ENCODE measurements at regions not wholly inside any gene's neighbourhood (a gene's known extent, or its start where the extent isn't known, plus 50 kb on each side); places are given as distances from the start of the nearest gene placed in this dataset.

GRCh38 chr9:89868100-89868499 lies 263.3 kb downstream of the GADD45G start:
- Histone ChIP-seq H3K9me2 (ENCODE audit: insufficient read depth) (no peaks in the 10 kb centered on the region), H3K79me2 (ENCODE audit: insufficient read depth, low read length) (no peaks in the 10 kb centered on the region), H3K36me3 (ENCODE audit: control insufficient read depth in 1 of 2, insufficient read depth in 2 of 2, low read length in 2 of 2) (no peaks in the 10 kb centered on the region), H3K9me3 (ENCODE audit: control insufficient read depth in 1 of 2, insufficient read depth in 1 of 2, low read depth in 1 of 2, low read length in 2 of 2) (no peaks in the 10 kb centered on the region), H3K9ac (ENCODE audit: low read length) (no peak overlapping the region), H3K27ac (ENCODE audit: low read depth, low read length) (no peak overlapping the region), H3K27me3 (ENCODE audit: insufficient read depth, low read length) (no peaks in the 10 kb centered on the region), H3K4me1 (ENCODE audit: control insufficient read depth in 1 of 2, insufficient read depth in 2 of 2, low read length in 2 of 2) (no peaks in the 10 kb centered on the region), H3K4me3 (replicated peaks in 1 of 2; ENCODE audit: low read depth in 1 of 2, low read length in 2 of 2) (no peak overlapping the region), H4K20me1 (ENCODE audit: insufficient read depth) (no peaks in the 10 kb centered on the region), H2AFZ (ENCODE audit: low read depth, low read length, poor library complexity, severe bottlenecking) (no peak overlapping the region), H3K4me2 (ENCODE audit: low read length) (no peak overlapping the region)
- ChIA-PET CTCF (no interaction called here), POLR2A (no interaction called here), RAD21 (ENCODE audit: low non-redundant PET in 1 of 2, low total read pairs in 2 of 2, uncharacterized antibody in 2 of 2, unreplicated experiment in 2 of 2) (no interaction called here)
- DNase-seq (ENCODE audit: low read depth, low spot score) (no peak), ATAC-seq (no peak)
- TF ChIP-seq SIN3A (IDR thresholded peaks at IDR 0.05; ENCODE audit: low read depth), result no peak
- no peak for TF ChIP-seq EZH2phosphoT487 (IDR thresholded peaks at IDR 0.05; ENCODE audit: borderline replicate concordance)
- intact Hi-C loops (cut with micrococcal nuclease), result no loop called here
- BruUV-seq (replicated peaks), result no TSS peak

GRCh38 chr9:89869793-89870580 lies 265.2 kb downstream of the GADD45G start:
- Histone ChIP-seq H3K27me3 (ENCODE audit: insufficient read depth, low read length) (no peaks in the 10 kb centered on the region), H3K4me1 (ENCODE audit: control insufficient read depth in 1 of 2, insufficient read depth in 2 of 2, low read length in 2 of 2) (no peaks in the 10 kb centered on the region), H3K36me3 (ENCODE audit: control insufficient read depth in 1 of 2, insufficient read depth in 2 of 2, low read length in 2 of 2) (no peaks in the 10 kb centered on the region), H3K9ac (ENCODE audit: low read length) (no peak overlapping the region), H2AFZ (ENCODE audit: low read depth, low read length, poor library complexity, severe bottlenecking) (no peak overlapping the region), H3K9me2 (ENCODE audit: insufficient read depth) (no peaks in the 10 kb centered on the region), H3K4me2 (ENCODE audit: low read length) (no peak overlapping the region), H4K20me1 (ENCODE audit: insufficient read depth) (no peaks in the 10 kb centered on the region), H3K9me3 (ENCODE audit: control insufficient read depth in 1 of 2, insufficient read depth in 1 of 2, low read depth in 1 of 2, low read length in 2 of 2) (no peaks in the 10 kb centered on the region), H3K79me2 (ENCODE audit: insufficient read depth, low read length) (no peaks in the 10 kb centered on the region), H3K27ac (ENCODE audit: low read depth, low read length) (no peak overlapping the region), H3K4me3 (replicated peaks in 1 of 2; ENCODE audit: low read depth in 1 of 2, low read length in 2 of 2) (no peak overlapping the region)
- no TSS peak for BruUV-seq (replicated peaks)
- DNase-seq (ENCODE audit: low read depth, low spot score) (no peak), ATAC-seq (0 out of 2 replicates have a peak, but pooled peaks have one; percentile 34)
- ChIA-PET RAD21 (ENCODE audit: low non-redundant PET in 1 of 2, low total read pairs in 2 of 2, uncharacterized antibody in 2 of 2, unreplicated experiment in 2 of 2) (no interaction called here), CTCF (interaction anchor here (1.2 kb wide), 1 partner anchor 267 kb away, joined by 3 read pairs; no protein-coding TSS in a partner anchor), POLR2A (interaction anchor here (0.7 kb wide), 1 partner anchor 176 kb away, joined by 3 read pairs; no protein-coding TSS in a partner anchor)
- intact Hi-C loops (cut with micrococcal nuclease), result no loop called here
- TF ChIP-seq ZNF274 (IDR thresholded peaks at IDR 0.05; ENCODE audit: low read depth, low read length), result no peak
- no peak for TF ChIP-seq ZFX (IDR thresholded peaks at IDR 0.05)
- no peak for TF ChIP-seq YY1 (IDR thresholded peaks at IDR 0.05; ENCODE audit: extremely low read depth, insufficient replicate concordance, low read depth, low read length)
- TF ChIP-seq, protein P1, sequence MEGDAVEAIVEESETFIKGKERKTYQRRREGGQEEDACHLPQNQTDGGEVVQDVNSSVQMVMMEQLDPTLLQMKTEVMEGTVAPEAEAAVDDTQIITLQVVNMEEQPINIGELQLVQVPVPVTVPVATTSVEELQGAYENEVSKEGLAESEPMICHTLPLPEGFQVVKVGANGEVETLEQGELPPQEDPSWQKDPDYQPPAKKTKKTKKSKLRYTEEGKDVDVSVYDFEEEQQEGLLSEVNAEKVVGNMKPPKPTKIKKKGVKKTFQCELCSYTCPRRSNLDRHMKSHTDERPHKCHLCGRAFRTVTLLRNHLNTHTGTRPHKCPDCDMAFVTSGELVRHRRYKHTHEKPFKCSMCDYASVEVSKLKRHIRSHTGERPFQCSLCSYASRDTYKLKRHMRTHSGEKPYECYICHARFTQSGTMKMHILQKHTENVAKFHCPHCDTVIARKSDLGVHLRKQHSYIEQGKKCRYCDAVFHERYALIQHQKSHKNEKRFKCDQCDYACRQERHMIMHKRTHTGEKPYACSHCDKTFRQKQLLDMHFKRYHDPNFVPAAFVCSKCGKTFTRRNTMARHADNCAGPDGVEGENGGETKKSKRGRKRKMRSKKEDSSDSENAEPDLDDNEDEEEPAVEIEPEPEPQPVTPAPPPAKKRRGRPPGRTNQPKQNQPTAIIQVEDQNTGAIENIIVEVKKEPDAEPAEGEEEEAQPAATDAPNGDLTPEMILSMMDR (IDR thresholded peaks at IDR 0.05 in 2 of 3, conservative IDR thresholded peaks at IDR 0.05 in 1 of 3; ENCODE audit: borderline replicate concordance in 1 of 3, insufficient read depth in 1 of 3, low read depth in 2 of 3, low read length in 2 of 3), result 0 out of 6 replicates have a peak, but pooled peaks of 1 of the 3 experiments have one; percentile 12
